ENCODE measurements at regions not wholly inside any gene's neighbourhood (a gene's known extent, or its start where the extent isn't known, plus 50 kb on each side); places are given as distances from the start of the nearest gene placed in this dataset.

DNA sequence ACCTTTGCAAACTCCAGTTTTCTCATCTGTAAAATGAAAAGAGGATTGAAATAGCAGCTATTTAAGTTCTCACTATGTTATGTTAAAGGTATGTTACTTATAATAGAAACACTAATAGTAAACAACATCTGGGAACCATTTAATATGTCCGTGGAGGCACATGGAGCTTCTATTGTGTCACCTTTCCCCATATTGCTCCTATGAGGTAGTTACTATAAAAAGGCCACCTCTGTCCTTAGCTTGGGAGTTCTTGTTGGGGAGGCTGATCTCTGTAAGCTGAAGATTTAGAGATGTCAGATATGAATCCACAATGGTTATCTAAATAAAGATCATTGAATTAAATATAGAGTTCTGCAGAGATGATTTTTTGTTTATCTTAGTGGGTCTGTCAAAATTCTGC is 125.2 kb downstream of the FHIP1A start:
- Histone ChIP-seq H3K9me3 (ENCODE audit: low read length) (no peaks in the 10 kb centered on the region), H3K36me3 (ENCODE audit: insufficient read depth, low read length) (no peaks in the 10 kb centered on the region), H3K27ac (ENCODE audit: low read depth, low read length, poor library complexity, severe bottlenecking) (no peak overlapping the region), H3F3A (ENCODE audit: insufficient read depth, low read length) (no peaks in the 10 kb centered on the region), H3K4me3 (ENCODE audit: low read depth, low read length, poor library complexity, severe bottlenecking) (no peak overlapping the region), H3K4me2 (ENCODE audit: low read length) (no peak overlapping the region), H3K79me2 (ENCODE audit: insufficient read depth, low read length) (no peaks in the 10 kb centered on the region), H4K20me1 (ENCODE audit: insufficient read depth, low read length) (no peaks in the 10 kb centered on the region), H3K27me3 (ENCODE audit: insufficient read depth, low read length) (no peaks in the 10 kb centered on the region), H3K9ac (ENCODE audit: low read length) (no peak overlapping the region), H3K9me2 (ENCODE audit: low read depth, low read length) (no peaks in the 10 kb centered on the region), H3K4me1 (ENCODE audit: insufficient read depth, low read length, severe bottlenecking) (no peaks in the 10 kb centered on the region), H2AFZ (ENCODE audit: low read length) (no peak overlapping the region)
- TF ChIP-seq, protein P1, sequence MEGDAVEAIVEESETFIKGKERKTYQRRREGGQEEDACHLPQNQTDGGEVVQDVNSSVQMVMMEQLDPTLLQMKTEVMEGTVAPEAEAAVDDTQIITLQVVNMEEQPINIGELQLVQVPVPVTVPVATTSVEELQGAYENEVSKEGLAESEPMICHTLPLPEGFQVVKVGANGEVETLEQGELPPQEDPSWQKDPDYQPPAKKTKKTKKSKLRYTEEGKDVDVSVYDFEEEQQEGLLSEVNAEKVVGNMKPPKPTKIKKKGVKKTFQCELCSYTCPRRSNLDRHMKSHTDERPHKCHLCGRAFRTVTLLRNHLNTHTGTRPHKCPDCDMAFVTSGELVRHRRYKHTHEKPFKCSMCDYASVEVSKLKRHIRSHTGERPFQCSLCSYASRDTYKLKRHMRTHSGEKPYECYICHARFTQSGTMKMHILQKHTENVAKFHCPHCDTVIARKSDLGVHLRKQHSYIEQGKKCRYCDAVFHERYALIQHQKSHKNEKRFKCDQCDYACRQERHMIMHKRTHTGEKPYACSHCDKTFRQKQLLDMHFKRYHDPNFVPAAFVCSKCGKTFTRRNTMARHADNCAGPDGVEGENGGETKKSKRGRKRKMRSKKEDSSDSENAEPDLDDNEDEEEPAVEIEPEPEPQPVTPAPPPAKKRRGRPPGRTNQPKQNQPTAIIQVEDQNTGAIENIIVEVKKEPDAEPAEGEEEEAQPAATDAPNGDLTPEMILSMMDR (IDR thresholded peaks at IDR 0.05; ENCODE audit: low read length) = no peak
- no peak for TF ChIP-seq EZH2 (IDR thresholded peaks at IDR 0.05; ENCODE audit: borderline replicate concordance, low read length)

DNA sequence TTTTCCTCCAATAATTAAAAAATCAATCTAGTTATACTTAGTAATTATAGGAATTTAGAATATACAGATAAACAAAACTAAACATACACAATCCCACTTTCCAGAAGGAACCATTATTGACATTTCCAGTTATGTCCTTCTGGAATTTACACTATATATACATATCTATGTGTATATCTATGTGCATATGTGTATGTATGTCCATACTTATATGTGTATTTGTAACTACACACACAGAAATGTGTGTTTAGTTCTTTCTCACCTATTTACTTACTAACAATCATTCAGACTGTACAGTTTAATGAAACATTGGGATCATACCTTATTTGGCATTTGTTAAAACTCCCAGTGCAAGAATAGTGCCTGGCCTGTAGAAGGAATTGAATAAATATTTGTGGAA is 126.4 kb downstream of the FHIP1A start:
- Histone ChIP-seq H2AFZ (ENCODE audit: low read length) (no peak overlapping the region), H3K4me1 (ENCODE audit: insufficient read depth, low read length, severe bottlenecking) (no peaks in the 10 kb centered on the region), H3K27ac (ENCODE audit: low read depth, low read length, poor library complexity, severe bottlenecking) (no peak overlapping the region), H3K9ac (ENCODE audit: low read length) (no peak overlapping the region), H3K79me2 (ENCODE audit: insufficient read depth, low read length) (no peaks in the 10 kb centered on the region), H3K27me3 (ENCODE audit: insufficient read depth, low read length) (no peaks in the 10 kb centered on the region), H3K9me3 (ENCODE audit: low read length) (no peaks in the 10 kb centered on the region), H4K20me1 (ENCODE audit: insufficient read depth, low read length) (no peaks in the 10 kb centered on the region), H3F3A (ENCODE audit: insufficient read depth, low read length) (no peaks in the 10 kb centered on the region), H3K4me3 (ENCODE audit: low read depth, low read length, poor library complexity, severe bottlenecking) (no peak overlapping the region), H3K4me2 (ENCODE audit: low read length) (no peak overlapping the region), H3K9me2 (ENCODE audit: low read depth, low read length) (no peaks in the 10 kb centered on the region), H3K36me3 (ENCODE audit: insufficient read depth, low read length) (no peaks in the 10 kb centered on the region)
- TF ChIP-seq, protein P1 (IDR thresholded peaks at IDR 0.05; ENCODE audit: low read length) = no peak
- TF ChIP-seq EZH2 (IDR thresholded peaks at IDR 0.05; ENCODE audit: borderline replicate concordance, low read length) = no peak

GRCh38 chr4:151537687-151538086 is 128.7 kb downstream of the FHIP1A start:
- no peak overlapping the region for H3K27ac ChIP-seq (ENCODE audit: low read depth, low read length, poor library complexity, severe bottlenecking)
- H3K79me2 ChIP-seq (ENCODE audit: insufficient read depth, low read length) = no peaks in the 10 kb centered on the region
- H3K36me3 ChIP-seq (ENCODE audit: insufficient read depth, low read length) = no peaks in the 10 kb centered on the region
- no peak overlapping the region for H3K4me3 ChIP-seq (ENCODE audit: low read depth, low read length, poor library complexity, severe bottlenecking)
- H3K9ac ChIP-seq (ENCODE audit: low read length) = no peak overlapping the region
- no peaks in the 10 kb centered on the region for H3F3A ChIP-seq (ENCODE audit: insufficient read depth, low read length)
- H3K27me3 ChIP-seq (ENCODE audit: insufficient read depth, low read length) = no peaks in the 10 kb centered on the region
- H3K9me2 ChIP-seq (ENCODE audit: low read depth, low read length) = no peaks in the 10 kb centered on the region
- H4K20me1 ChIP-seq (ENCODE audit: insufficient read depth, low read length) = no peaks in the 10 kb centered on the region
- no peaks in the 10 kb centered on the region for H3K4me1 ChIP-seq (ENCODE audit: insufficient read depth, low read length, severe bottlenecking)
- H2AFZ ChIP-seq (ENCODE audit: low read length) = no peak overlapping the region
- no peaks in the 10 kb centered on the region for H3K9me3 ChIP-seq (ENCODE audit: low read length)
- TF ChIP-seq EZH2 (IDR thresholded peaks at IDR 0.05; ENCODE audit: borderline replicate concordance, low read length) = no peak
- TF ChIP-seq, protein P1 (IDR thresholded peaks at IDR 0.05; ENCODE audit: low read length) = no peak
- no peak overlapping the region for H3K4me2 ChIP-seq (ENCODE audit: low read length)
